ENCODE measurements at regions not wholly inside any gene's neighbourhood (a gene's known extent, or its start where the extent isn't known, plus 50 kb on each side); places are given as distances from the start of the nearest gene placed in this dataset.

- WGBS (ENCODE audit: low lambda C conversion rate) = 20% methylated on average over 2 of the region's 2 CpGs
- BruUV-seq (replicated peaks) = no TSS peak
- intact Hi-C loops (cut with micrococcal nuclease; ENCODE audit: unreplicated experiment) = no loop called here
These were observed 160.8 kb upstream of the GYPC start for GRCh38 chr2:126495189-126495588.

More at GRCh38 chr2:126495189-126495588, 160.8 kb upstream of the GYPC start:
- no peak for ATAC-seq
- no peak overlapping the region for H3K4me3 ChIP-seq (replicated peaks in 1 of 3; ENCODE audit: insufficient read depth in 1 of 3, low read depth in 2 of 3, low read length in 3 of 3)
- H3K79me2 ChIP-seq (ENCODE audit: insufficient read depth, low read length) = no peaks in the 10 kb centered on the region
- no peak overlapping the region for H3K9ac ChIP-seq (ENCODE audit: insufficient read depth, low read depth, low read length)
- H3K4me1 ChIP-seq (ENCODE audit: insufficient read depth, low read length) = no peaks in the 10 kb centered on the region
- no peak overlapping the region for H3K27ac ChIP-seq (ENCODE audit: extremely low read length, insufficient read depth, low read length)
- H4K20me1 ChIP-seq (ENCODE audit: insufficient read depth, low read length) = no peaks in the 10 kb centered on the region
- H3K4me2 ChIP-seq (ENCODE audit: low read depth, low read length) = no peak overlapping the region
- TF ChIP-seq HMGA1 (CRISPR knock-in tag; conservative IDR thresholded peaks at IDR 0.05) (no peak), NFIC (IDR thresholded peaks at IDR 0.05; ENCODE audit: low read length) (no peak), ZBTB14 (CRISPR knock-in tag; IDR thresholded peaks at IDR 0.05) (no peak), CEBPB (IDR thresholded peaks at IDR 0.05; ENCODE audit: borderline replicate concordance, low read depth, low read length) (no peak), GRHL1 (CRISPR knock-in tag; conservative IDR thresholded peaks at IDR 0.05) (no peak), ZFP62 (CRISPR knock-in tag; IDR thresholded peaks at IDR 0.05) (no peak), DMAP1 (CRISPR knock-in tag; IDR thresholded peaks at IDR 0.05) (no peak), ELK4 (CRISPR knock-in tag; IDR thresholded peaks at IDR 0.05; ENCODE audit: borderline replicate concordance) (no peak), ZXDC (CRISPR knock-in tag; IDR thresholded peaks at IDR 0.05) (no peak)
- ChIA-PET CTCF (ENCODE audit: low intra/inter-chr PET ratio, low total read pairs) (no interaction called here), POLR2A (no interaction called here)
- in situ Hi-C loops (cut with HindIII; ENCODE audit: extremely low pct_ligation_motif_present, low pct_unique_long_range_greater_than_20kb) = no loop called here
- DNase-seq (ENCODE audit: low spot score) = no peak
- no peak overlapping the region for H2AFZ ChIP-seq (ENCODE audit: low read length)
- H3K36me3 ChIP-seq (replicated peaks in 1 of 2; ENCODE audit: control insufficient read depth in 1 of 2, insufficient read depth in 2 of 2, low read length in 2 of 2) = no peaks in the 10 kb centered on the region
- no peaks in the 10 kb centered on the region; a peak in 1 of 5 replicates for H3K27me3 ChIP-seq (ENCODE audit: control insufficient read depth in 1 of 2, insufficient read depth in 2 of 2, low read length in 2 of 2)
- no peak for FAIRE-seq
- peaks cover 15% of the 10 kb centered on the region; the same call in 1 of the 2 replicates for H3K9me3 ChIP-seq (ENCODE audit: low read length)

All from HepG2 (cell line).